Fibroblast of pulmonary artery (primary cell): ENCODE measurements at regions not wholly inside any gene's neighbourhood (a gene's known extent, or its start where the extent isn't known, plus 50 kb on each side); places are given as distances from the start of the nearest gene placed in this dataset.

Source experiments
- DNase-seq: peaks from one replicate; pipeline ENCODE4 v3.0.0-alpha.2; 2010; ENCODE audit warnings: low read depth
- H3K4me3 ChIP-seq: replicated peaks from 2 replicates; pipeline ENCODE4 v1.5.1; 2011; ENCODE audit warnings: low read depth, mild to moderate bottlenecking, control low read depth, low read length, moderate library complexity
- CTCF ChIP-seq: IDR thresholded peaks from 2 replicates; pipeline ENCODE4 v1.5.1; 2011; ENCODE audit warnings: mild to moderate bottlenecking, control low read depth, low read length, inconsistent platforms; ENCODE audit errors: missing control alignments

GRCh38 chr3:59460068-59460467 lies 410.2 kb upstream of the CFAP20DC start:
- TF ChIP-seq CTCF = no peak
- H3K4me3 ChIP-seq = no peak overlapping the region
- no peak for DNase-seq

- DNase-seq = no peak
- TF ChIP-seq CTCF = no peak
- no peak overlapping the region for H3K4me3 ChIP-seq
Observed at GRCh38 chr3:59456852-59457485, 407.1 kb upstream of the CFAP20DC start.

GRCh38 chr3:59451800-59452746 lies 402.2 kb upstream of the CFAP20DC start:
- no peak for TF ChIP-seq CTCF
- H3K4me3 ChIP-seq = no peak overlapping the region

GRCh38 chr3:59450946-59451763 lies 401.3 kb upstream of the CFAP20DC start:
- no peak for DNase-seq
- no peak overlapping the region for H3K4me3 ChIP-seq
- no peak for TF ChIP-seq CTCF

More at GRCh38 chr3:59451800-59452746, 402.2 kb upstream of the CFAP20DC start:
- no peak for DNase-seq

GRCh38 chr3:59450437-59450836 lies 400.6 kb upstream of the CFAP20DC start:
- TF ChIP-seq CTCF = no peak
- DNase-seq = no peak
- no peak overlapping the region for H3K4me3 ChIP-seq

- no peak for DNase-seq
Observed at GRCh38 chr3:59446775-59447465, 397.1 kb upstream of the CFAP20DC start.

More at GRCh38 chr3:59446775-59447465, 397.1 kb upstream of the CFAP20DC start:
- H3K4me3 ChIP-seq = no peak overlapping the region
- TF ChIP-seq CTCF = no peak
